Transverse colon (tissue), 3 donors: ENCODE measurements at regions not wholly inside any gene's neighbourhood (a gene's known extent, or its start where the extent isn't known, plus 50 kb on each side); places are given as distances from the start of the nearest gene placed in this dataset.

ENCODE experiments used
- CTCF ChIP-seq, 5 experiments: fragments of 200-600 bp in 3 of 5; fragments of 450-650 bp in 2 of 5; sonication (generic) in 3 of 5; IDR thresholded peaks; 1 replicate in 2 of 5; 2 replicates in 3 of 5; pipeline ENCODE4 v1.5.1; 2016 to 2017; ENCODE audit warnings: antibody characterized with exemption in 5 of 5, inconsistent platforms in 3 of 5, mild to moderate bottlenecking in 2 of 5, moderate library complexity in 1 of 5
- EP300 ChIP-seq: sonication (generic); formaldehyde crosslinking; IDR thresholded peaks from one replicate; pipeline ENCODE4 v1.6.1; 2017; ENCODE audit warnings: antibody characterized with exemption, low read depth
- POLR2A ChIP-seq: fragments of 450-650 bp; IDR thresholded peaks from one replicate; pipeline ENCODE4 v1.6.1; 2016; ENCODE audit warnings: antibody characterized with exemption, mild to moderate bottlenecking, moderate library complexity

GRCh38 chr4:136755531-136755916, 776.8 kb downstream of the PCDH18 start:
- no peak for TF ChIP-seq CTCF (IDR thresholded peaks at IDR 0.05)
- no peak for TF ChIP-seq POLR2A
- no peak for TF ChIP-seq EP300
